Liver (tissue), 7 donors: ENCODE measurements at regions not wholly inside any gene's neighbourhood (a gene's known extent, or its start where the extent isn't known, plus 50 kb on each side); places are given as distances from the start of the nearest gene placed in this dataset.

ENCODE experiments used
- DNase-seq: peaks from one replicate; pipeline ENCODE4 v3.0.0-alpha.2; 2017; ENCODE audit warnings: low spot score
- H3K27ac ChIP-seq, 2 donors: one replicate each; pipeline ENCODE4 v1.7.0; 2013; ENCODE audit warnings: inconsistent platforms in 2 of 2, low read length in 2 of 2, control low read depth in 1 of 2, low read depth in 1 of 2, mild to moderate bottlenecking in 1 of 2
- H3K27me3 ChIP-seq, 4 donors: one replicate each; pipeline versions ENCODE4 v1.6.1 to v1.7.0; 2013; ENCODE audit warnings: low read length in 3 of 4, inconsistent platforms in 1 of 4, mild to moderate bottlenecking in 1 of 4, moderate library complexity in 1 of 4; ENCODE audit not compliant: control insufficient read depth in 4 of 4, insufficient read depth in 4 of 4
- H3K36me3 ChIP-seq, 4 donors: one replicate each; pipeline versions ENCODE4 v1.6.1 to v1.7.0; 2013; ENCODE audit warnings: low read length in 3 of 4, mild to moderate bottlenecking in 3 of 4, low read depth in 1 of 4, moderate library complexity in 1 of 4; ENCODE audit not compliant: control insufficient read depth in 4 of 4, insufficient read depth in 3 of 4
- H3K4me1 ChIP-seq, 4 donors: one replicate each; pipeline versions ENCODE4 v1.6.1 to v1.7.0; 2013; ENCODE audit warnings: low read length in 3 of 4, mild to moderate bottlenecking in 3 of 4, moderate library complexity in 1 of 4; ENCODE audit not compliant: control insufficient read depth in 4 of 4, insufficient read depth in 4 of 4
- H3K4me3 ChIP-seq, 3 donors: one replicate each; pipeline versions ENCODE4 v1.6.1 to v1.7.0; 2013; ENCODE audit warnings: low read length in 3 of 3, control low read depth in 1 of 3, low read depth in 1 of 3, mild to moderate bottlenecking in 1 of 3
- H3K9ac ChIP-seq, 2 donors: one replicate each; pipeline ENCODE4 v1.7.0; 2013; ENCODE audit warnings: low read length in 2 of 2, mild to moderate bottlenecking in 2 of 2, moderate library complexity in 2 of 2, control low read depth in 1 of 2, low read depth in 1 of 2
- H3K9me3 ChIP-seq, 4 donors: one replicate each; pipeline versions ENCODE4 v1.6.1 to v1.7.0; 2013; ENCODE audit warnings: low read length in 3 of 4; ENCODE audit not compliant: control insufficient read depth in 4 of 4
- FOXA1 ChIP-seq: IDR thresholded peaks from 2 replicates; pipeline ENCODE4 v1.6.1; 2016; ENCODE audit warnings: antibody characterized with exemption
- FOXA2 ChIP-seq: IDR thresholded peaks from 2 replicates; pipeline ENCODE4 v1.6.1; 2016; ENCODE audit warnings: antibody characterized with exemption
- GABPA ChIP-seq, 2 donors: IDR thresholded peaks in 1 of 2; conservative IDR thresholded peaks in 1 of 2; 2 replicates each; pipeline ENCODE4 v1.6.1; 2016; ENCODE audit warnings: antibody characterized with exemption in 2 of 2, mild to moderate bottlenecking in 1 of 2, moderate library complexity in 1 of 2
- HNF4A ChIP-seq, 2 donors: conservative IDR thresholded peaks; 2 replicates each; pipeline ENCODE4 v1.6.1; 2016; ENCODE audit warnings: antibody characterized with exemption in 2 of 2, mild to moderate bottlenecking in 2 of 2
- HNF4G ChIP-seq: IDR thresholded peaks from 2 replicates; pipeline ENCODE4 v1.6.1; 2016; ENCODE audit warnings: antibody characterized with exemption
- JUND ChIP-seq, 2 donors: IDR thresholded peaks; 2 replicates each; pipeline ENCODE4 v1.6.1; 2016; ENCODE audit warnings: antibody characterized with exemption in 2 of 2
- MAX ChIP-seq: IDR thresholded peaks from 2 replicates; pipeline ENCODE4 v1.6.1; 2016; ENCODE audit warnings: antibody characterized with exemption
- NR2F2 ChIP-seq: IDR thresholded peaks from 2 replicates; pipeline ENCODE4 v1.6.1; 2016; ENCODE audit warnings: antibody characterized with exemption
- RAD21 ChIP-seq, 2 donors: IDR thresholded peaks; 2 replicates each; pipeline ENCODE4 v1.6.1; 2016; ENCODE audit warnings: antibody characterized with exemption in 2 of 2, mild to moderate bottlenecking in 2 of 2
- REST ChIP-seq: IDR thresholded peaks from 2 replicates; pipeline ENCODE4 v1.6.1; 2016; ENCODE audit warnings: antibody characterized with exemption, mild to moderate bottlenecking
- RXRA ChIP-seq, 2 donors: IDR thresholded peaks; 2 replicates each; pipeline ENCODE4 v1.6.1; 2017 to 2018; ENCODE audit warnings: antibody characterized with exemption in 2 of 2, mild to moderate bottlenecking in 1 of 2
- SP1 ChIP-seq: IDR thresholded peaks from 2 replicates; pipeline ENCODE4 v1.6.1; 2018; ENCODE audit warnings: antibody characterized with exemption, mild to moderate bottlenecking
- YY1 ChIP-seq: IDR thresholded peaks from 2 replicates; pipeline ENCODE4 v1.6.1; 2016; ENCODE audit warnings: antibody characterized with exemption, mild to moderate bottlenecking
- ZBTB33 ChIP-seq: IDR thresholded peaks from 2 replicates; pipeline ENCODE4 v1.6.1; 2016; ENCODE audit warnings: antibody characterized with exemption
- WGBS: extraction: QIAGEN DNeasy Blood & Tissue Kit; methylation state at CpG from one replicate; pipeline ENCODE4 v1.1.7; 2013; 5-methylcytosine and 5-hydroxymethylcytosine counted together
- donor health status: healthy.
- donor health status: healthy.
- donor health status: healthy.
- donor health status: healthy.

- Histone ChIP-seq H3K36me3 (no peaks in the 10 kb centered on the region), H3K27ac (no peak overlapping the region), H3K4me1 (no peaks in the 10 kb centered on the region), H3K27me3 (no peaks in the 10 kb centered on the region), H3K9me3 (no peaks in the 10 kb centered on the region), H3K4me3 (no peak overlapping the region), H3K9ac (no peak overlapping the region)
- no peak for DNase-seq
- WGBS = 0% methylated on average over 1 of the region's 1 CpG
- TF ChIP-seq JUND (IDR thresholded peaks at IDR 0.05) (no peak), HNF4G (no peak), REST (no peak), YY1 (no peak), RAD21 (IDR thresholded peaks at IDR 0.05) (no peak), NR2F2 (no peak)
Measured at GRCh38 chr4:32268863-32269262, 1548.7 kb downstream of the PCDH7 start.

- Histone ChIP-seq H3K9ac (no peak overlapping the region), H3K9me3 (peaks cover 0 to 4% (median under 1%) of the 10 kb centered on the region in 4 donors), H3K27ac (no peak overlapping the region), H3K36me3 (no peaks in the 10 kb centered on the region), H3K27me3 (no peaks in the 10 kb centered on the region), H3K4me1 (no peaks in the 10 kb centered on the region), H3K4me3 (no peak overlapping the region)
- WGBS = 81% methylated on average over 1 of the region's 1 CpG
- no peak for DNase-seq
- TF ChIP-seq FOXA1 (no peak), JUND (IDR thresholded peaks at IDR 0.05) (no peak), HNF4A (conservative IDR thresholded peaks at IDR 0.05) (no peak), HNF4G (no peak), GABPA (IDR thresholded peaks at IDR 0.05 in 1 of 2, conservative IDR thresholded peaks at IDR 0.05 in 1 of 2) (no peak), REST (no peak)
Measured at GRCh38 chr4:32290102-32290501, 1569.9 kb downstream of the PCDH7 start.

GRCh38 chr4:32318926-32319325 is 1598.8 kb downstream of the PCDH7 start:
- H3K9me3 ChIP-seq = peaks cover 0 to 7% (median 2%) of the 10 kb centered on the region in 4 donors
- H3K9ac ChIP-seq = no peak overlapping the region
- no peak for DNase-seq
- H3K27me3 ChIP-seq = no peaks in the 10 kb centered on the region
- TF ChIP-seq MAX = no peak
- no peak for TF ChIP-seq HNF4A (conservative IDR thresholded peaks at IDR 0.05)
- no peak for TF ChIP-seq SP1
- TF ChIP-seq HNF4G = no peak
- no peak for TF ChIP-seq ZBTB33
- no peak for TF ChIP-seq REST
- no peak for TF ChIP-seq RXRA (IDR thresholded peaks at IDR 0.05)
- TF ChIP-seq FOXA1 = no peak
- no peak for TF ChIP-seq FOXA2
- H3K4me3 ChIP-seq = no peak overlapping the region
- WGBS = 86% methylated on average over 7 of the region's 7 CpGs
- H3K4me1 ChIP-seq = no peaks in the 10 kb centered on the region
- no peaks in the 10 kb centered on the region for H3K36me3 ChIP-seq
- H3K27ac ChIP-seq = no peak overlapping the region
